ENCODE measurements at regions not wholly inside any gene's neighbourhood (a gene's known extent, or its start where the extent isn't known, plus 50 kb on each side); places are given as distances from the start of the nearest gene placed in this dataset.
"Not testable (repeated sequence)": the region's sequence is repeated elsewhere in the genome, so short reads cannot be mapped to it uniquely, and the experiment has no call there.

DNA sequence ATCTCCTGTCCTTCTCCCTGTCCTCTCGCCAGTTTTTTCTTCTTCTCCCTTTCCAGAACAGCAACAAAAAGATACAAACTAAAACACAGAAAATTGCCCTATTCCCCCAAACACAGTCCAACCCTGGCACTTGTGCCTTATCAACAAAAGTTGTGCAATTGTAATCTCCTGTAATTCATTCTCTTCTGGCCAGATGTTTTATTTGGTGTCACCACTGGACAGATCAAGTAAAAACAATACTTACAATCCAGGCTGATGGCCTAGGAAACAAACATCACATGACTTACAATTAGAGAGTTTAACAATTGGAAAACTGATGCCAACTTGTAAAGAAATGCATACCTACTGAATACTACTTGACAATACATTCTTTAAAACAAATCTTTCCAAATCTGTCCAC lies 231.6 kb downstream of the ETV1 start:
- no peak for DNase-seq
- no peak overlapping the region for H3K4me3 ChIP-seq

DNA sequence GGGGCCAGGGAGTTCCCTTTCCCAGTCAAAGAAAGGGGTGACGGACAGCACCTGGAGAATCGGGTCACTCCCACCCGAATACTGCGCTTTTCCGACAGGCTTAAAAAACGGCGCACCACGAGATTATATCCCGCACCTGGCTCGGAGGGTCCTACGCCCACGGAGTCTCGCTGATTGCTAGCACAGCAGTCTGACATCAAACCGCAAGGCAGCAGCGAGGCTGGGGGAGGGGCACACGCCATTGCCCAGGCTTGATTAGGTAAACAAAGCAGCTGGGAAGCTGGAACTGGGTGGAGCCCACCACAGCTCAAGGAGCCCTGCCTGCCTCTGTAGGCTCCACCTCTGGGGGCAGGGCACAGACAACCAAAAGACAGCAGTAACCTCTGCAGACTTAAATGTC lies 223.6 kb downstream of the ETV1 start:
- H3K27ac ChIP-seq; DNase-seq; ATAC-seq; H3K27me3 ChIP-seq; H3K4me3 ChIP-seq; H3K36me3 ChIP-seq; H3K4me1 ChIP-seq; intact Hi-C loops (cut with DNase I); H3K9me3 ChIP-seq: not testable (repeated sequence)
- WGBS, 4 donors: 93 to 94% (median 94%) methylated on average over 16 of the region's 16 CpGs

More for the DNA sequence above, 231.6 kb downstream of the ETV1 start:
- no peaks in the 10 kb centered on the region for H3K27me3 ChIP-seq
- 69 to 89% (median 83%) methylated on average over 1 of the region's 1 CpG for WGBS, 4 donors
- TF ChIP-seq POLR2A (IDR thresholded peaks at IDR 0.05) (no peak), CTCF (IDR thresholded peaks at IDR 0.05) (no peak)
- no peaks in the 10 kb centered on the region for H3K4me1 ChIP-seq
- H3K9me3 ChIP-seq: no peaks in the 10 kb centered on the region
- intact Hi-C loops (cut with DNase I): no loop called here
- no peaks in the 10 kb centered on the region for H3K36me3 ChIP-seq
- H3K27ac ChIP-seq: no peak overlapping the region
- no peak for ATAC-seq

GRCh38 chr7:13770305-13770704 lies 219.2 kb downstream of the ETV1 start:
- ATAC-seq: no peak
- no peak overlapping the region for H3K4me3 ChIP-seq
- H3K27ac ChIP-seq: no peak overlapping the region
- no peak for DNase-seq
- intact Hi-C loops (cut with DNase I): no loop called here
- no peaks in the 10 kb centered on the region for H3K4me1 ChIP-seq
- WGBS, 4 donors: 40 to 53% (median 51%) methylated on average over 1 of the region's 1 CpG
- H3K27me3 ChIP-seq: no peaks in the 10 kb centered on the region
- no peak for TF ChIP-seq CTCF (IDR thresholded peaks at IDR 0.05)
- TF ChIP-seq POLR2A (IDR thresholded peaks at IDR 0.05): no peak
- H3K36me3 ChIP-seq: no peaks in the 10 kb centered on the region
- H3K9me3 ChIP-seq: no peaks in the 10 kb centered on the region

GRCh38 chr7:13774976-13775375 lies 214.5 kb downstream of the ETV1 start:
- no peak for ATAC-seq

More at GRCh38 chr7:13774976-13775375, 214.5 kb downstream of the ETV1 start:
- 97% methylated on average over 2 of the region's 2 CpGs for WGBS, 4 donors
- TF ChIP-seq CTCF (IDR thresholded peaks at IDR 0.05) (no peak), POLR2A (IDR thresholded peaks at IDR 0.05) (no peak)
- H3K4me1 ChIP-seq: no peaks in the 10 kb centered on the region
- no peak for DNase-seq
- no peaks in the 10 kb centered on the region for H3K36me3 ChIP-seq
- no peaks in the 10 kb centered on the region for H3K9me3 ChIP-seq
- intact Hi-C loops (cut with DNase I): no loop called here
- H3K27ac ChIP-seq: no peak overlapping the region
- H3K27me3 ChIP-seq: no peaks in the 10 kb centered on the region
- H3K4me3 ChIP-seq: no peak overlapping the region

Data from heart left ventricle (tissue), 16 donors.